GM19467 (cell line): ENCODE measurements at regions not wholly inside any gene's neighbourhood (a gene's known extent, or its start where the extent isn't known, plus 50 kb on each side); places are given as distances from the start of the nearest gene placed in this dataset.
"Not testable (repeated sequence)": the region's sequence is repeated elsewhere in the genome, so short reads cannot be mapped to it uniquely, and the experiment has no call there.

Experiments
- ATAC-seq: cut with Tn5 transposase; IDR thresholded peaks from one replicate; pipeline ENCODE4 v1.9.1; 2021; ENCODE audit warnings: mild to moderate bottlenecking, moderate library complexity; ENCODE audit not compliant: unreplicated experiment

GRCh38 chr19:28609091-28609755, 603.7 kb downstream of the UQCRFS1 start:
- no peak for ATAC-seq

- no peak for ATAC-seq
These were observed 604.7 kb downstream of the UQCRFS1 start for GRCh38 chr19:28608292-28608691.

- no peak for ATAC-seq
These were observed 605.8 kb downstream of the UQCRFS1 start for GRCh38 chr19:28607066-28607583.

- no peak for ATAC-seq
These were observed 606.5 kb downstream of the UQCRFS1 start for GRCh38 chr19:28606269-28607032.

- ATAC-seq = no peak
These were observed 607.3 kb downstream of the UQCRFS1 start for GRCh38 chr19:28605501-28606268.

GRCh38 chr19:28603453-28603852, 609.5 kb downstream of the UQCRFS1 start:
- ATAC-seq = no peak

GRCh38 chr19:28602675-28603298, 610.2 kb downstream of the UQCRFS1 start:
- no peak for ATAC-seq

- no peak for ATAC-seq
These were observed 611.1 kb downstream of the UQCRFS1 start for GRCh38 chr19:28601723-28602440.

- ATAC-seq = no peak
These were observed 614.1 kb downstream of the UQCRFS1 start for GRCh38 chr19:28598861-28599260.

- no peak for ATAC-seq
These were observed 616.3 kb downstream of the UQCRFS1 start for GRCh38 chr19:28596561-28597071.

- ATAC-seq = no peak
These were observed 617.0 kb downstream of the UQCRFS1 start for GRCh38 chr19:28595722-28596480.

- ATAC-seq = no peak
These were observed 618.2 kb downstream of the UQCRFS1 start for GRCh38 chr19:28594737-28595136.

GRCh38 chr19:28589991-28590411, 623.0 kb downstream of the UQCRFS1 start:
- ATAC-seq = not testable (repeated sequence)

- no peak for ATAC-seq
These were observed 626.5 kb downstream of the UQCRFS1 start for GRCh38 chr19:28586474-28586873.

GRCh38 chr19:28585796-28586195, 627.2 kb downstream of the UQCRFS1 start:
- no peak for ATAC-seq

- no peak for ATAC-seq
These were observed 629.2 kb downstream of the UQCRFS1 start for GRCh38 chr19:28583713-28584112.

- ATAC-seq = no peak
These were observed 629.7 kb downstream of the UQCRFS1 start for GRCh38 chr19:28583242-28583641.

GRCh38 chr19:28582796-28583195, 630.2 kb downstream of the UQCRFS1 start:
- ATAC-seq = no peak

- ATAC-seq = no peak
These were observed 630.6 kb downstream of the UQCRFS1 start for GRCh38 chr19:28582344-28582743.

GRCh38 chr19:28581468-28581770, 631.5 kb downstream of the UQCRFS1 start:
- ATAC-seq = no peak
